OCI-LY7 (cell line): ENCODE measurements at regions not wholly inside any gene's neighbourhood (a gene's known extent, or its start where the extent isn't known, plus 50 kb on each side); places are given as distances from the start of the nearest gene placed in this dataset.
"Not testable (repeated sequence)": the region's sequence is repeated elsewhere in the genome, so short reads cannot be mapped to it uniquely, and the experiment has no call there.

Source experiments
- BruUV-seq: library from RNA; stranded (reverse); fragments of 400-500 nt; replicated peaks from 2 replicates; lab custom pipeline; 2021; lab: Mats Ljungman, UMichigan
- CTCF ChIA-PET: fragments of 300-600 bp; sonication (Branson Sonifier 250); formaldehyde crosslinking; loops from one replicate; lab custom pipeline; 2022; ENCODE audit warnings: antibody characterized with exemption; ENCODE audit not compliant: unreplicated experiment; lab: Charles Lee
- POLR2A ChIA-PET: fragments of 300-600 bp; sonication (Branson Sonifier 250); formaldehyde crosslinking; loops from one replicate; lab custom pipeline; 2022; ENCODE audit warnings: antibody characterized with exemption; lab: Charles Lee
- DNase-seq: peaks from one replicate; pipeline ENCODE4 v3.0.0-alpha.2; 2015; ENCODE audit warnings: low spot score
- H2AFZ ChIP-seq: fragments of 200-600 bp; sonication (generic), shearing (Covaris generic); 2 replicates; pipeline ENCODE4 v1.6.1; 2014; ENCODE audit warnings: mild to moderate bottlenecking, antibody characterized with exemption, low read length, moderate library complexity
- H3K27ac ChIP-seq: fragments of 200-600 bp; sonication (generic); 2 replicates; pipeline ENCODE4 v1.5.1; 2014; ENCODE audit warnings: mixed run types, low read depth, mild to moderate bottlenecking, moderate library complexity, low read length, inconsistent platforms; ENCODE audit not compliant: poor library complexity, severe bottlenecking
- H3K36me3 ChIP-seq: fragments of 200-600 bp; sonication (generic); 2 replicates; pipeline ENCODE4 v1.6.1; 2014; ENCODE audit warnings: mild to moderate bottlenecking, antibody characterized with exemption, low read length, moderate library complexity, mixed read lengths; ENCODE audit not compliant: insufficient read depth
- H3K4me1 ChIP-seq: fragments of 200-600 bp; sonication (generic); 2 replicates; pipeline ENCODE4 v1.5.1; 2014; ENCODE audit warnings: mild to moderate bottlenecking, low read length; ENCODE audit not compliant: insufficient read depth, poor library complexity, severe bottlenecking
- H3K4me2 ChIP-seq: fragments of 200-600 bp; sonication (generic); 2 replicates; pipeline ENCODE4 v1.6.1; 2014; ENCODE audit warnings: mild to moderate bottlenecking, low read length
- H3K4me3 ChIP-seq: fragments of 200-600 bp; sonication (generic); 2 replicates; pipeline ENCODE4 v1.5.1; 2014; ENCODE audit warnings: mild to moderate bottlenecking, low read depth, low read length; ENCODE audit not compliant: poor library complexity, severe bottlenecking
- H3K79me2 ChIP-seq: fragments of 200-600 bp; sonication (generic); 2 replicates; pipeline ENCODE4 v1.6.1; 2016; ENCODE audit warnings: low read depth, mild to moderate bottlenecking, low read length, moderate library complexity, mixed read lengths; ENCODE audit not compliant: insufficient read depth
- H3K9me2 ChIP-seq: fragments of 200-600 bp; sonication (generic); 2 replicates; pipeline ENCODE4 v1.6.1; 2016; ENCODE audit warnings: mild to moderate bottlenecking, low read length, mixed read lengths; ENCODE audit not compliant: insufficient read depth
- H3K9me3 ChIP-seq: fragments of 200-600 bp; sonication (generic); 2 replicates; pipeline ENCODE4 v1.6.1; 2014; ENCODE audit warnings: mild to moderate bottlenecking, mixed run types, low read length, mixed read lengths
- H4K20me1 ChIP-seq: fragments of 200-600 bp; sonication (generic); 2 replicates; pipeline ENCODE4 v1.6.1; 2014; ENCODE audit warnings: mild to moderate bottlenecking, antibody characterized with exemption, low read length, moderate library complexity, mixed read lengths; ENCODE audit not compliant: insufficient read depth
- CTCF ChIP-seq: fragments of 200-600 bp; sonication (generic); conservative IDR thresholded peaks from 2 replicates; pipeline ENCODE4 v1.5.1; 2014; ENCODE audit warnings: mild to moderate bottlenecking, antibody characterized with exemption, low read length, moderate library complexity, mixed read lengths
- EZH2phosphoT487 ChIP-seq: fragments of 200-600 bp; sonication (generic); IDR thresholded peaks from 2 replicates; pipeline ENCODE4 v1.6.1; 2018; ENCODE audit warnings: low read depth, borderline replicate concordance, mild to moderate bottlenecking, mixed run types, antibody characterized with exemption, low read length, moderate library complexity, mixed read lengths
- intact Hi-C: fragments of 100-400 bp; cut with micrococcal nuclease; formaldehyde crosslinking; loops from one replicate; pipeline ENCODE4 v1.10.0; 2022; ENCODE audit not compliant: unreplicated experiment

- no TSS peak for BruUV-seq
- ChIA-PET POLR2A (interaction anchor here (0.6 kb wide), 1 partner anchor 97 kb away, joined by 4 read pairs; no protein-coding TSS in a partner anchor), CTCF (no interaction called here)
These were observed 87.5 kb upstream of the ZFP42 start for GRCh38 chr4:187908079-187908561.

GRCh38 chr4:187908731-187909130, 86.8 kb upstream of the ZFP42 start:
- ChIA-PET CTCF (no interaction called here), POLR2A (interaction anchor here (0.6 kb wide), 1 partner anchor 98 kb away, joined by 4 read pairs; no protein-coding TSS in a partner anchor)
- no peak overlapping the region for H3K27ac ChIP-seq
- H3K36me3 ChIP-seq, result no peaks in the 10 kb centered on the region
- no TSS peak for BruUV-seq
- no peaks in the 10 kb centered on the region for H3K9me2 ChIP-seq
- H2AFZ ChIP-seq, result no peak overlapping the region
- H3K79me2 ChIP-seq, result no peaks in the 10 kb centered on the region
- H3K4me1 ChIP-seq, result no peaks in the 10 kb centered on the region
- DNase-seq, result no peak
- TF ChIP-seq EZH2phosphoT487 (no peak), CTCF (no peak)
- H3K4me2 ChIP-seq, result no peak overlapping the region
- intact Hi-C loops, result no loop called here
- H4K20me1 ChIP-seq, result no peaks in the 10 kb centered on the region
- no peaks in the 10 kb centered on the region for H3K9me3 ChIP-seq
- H3K4me3 ChIP-seq, result no peak overlapping the region

More at GRCh38 chr4:187908079-187908561, 87.5 kb upstream of the ZFP42 start:
- H4K20me1 ChIP-seq, result no peaks in the 10 kb centered on the region
- H3K36me3 ChIP-seq, result no peaks in the 10 kb centered on the region
- no peaks in the 10 kb centered on the region for H3K9me3 ChIP-seq
- no peaks in the 10 kb centered on the region for H3K79me2 ChIP-seq
- no peak overlapping the region for H3K4me2 ChIP-seq
- TF ChIP-seq EZH2phosphoT487, result no peak
- TF ChIP-seq CTCF, result no peak
- no peak overlapping the region for H2AFZ ChIP-seq
- no peaks in the 10 kb centered on the region for H3K4me1 ChIP-seq
- intact Hi-C loops, result no loop called here
- H3K4me3 ChIP-seq, result no peak overlapping the region
- no peaks in the 10 kb centered on the region for H3K9me2 ChIP-seq
- DNase-seq, result no peak
- no peak overlapping the region for H3K27ac ChIP-seq

GRCh38 chr4:187910741-187911140, 84.8 kb upstream of the ZFP42 start:
- Histone ChIP-seq H3K36me3 (no peaks in the 10 kb centered on the region), H3K9me2 (no peaks in the 10 kb centered on the region), H2AFZ (no peak overlapping the region), H3K4me3 (no peak overlapping the region), H3K27ac (no peak overlapping the region), H3K79me2 (no peaks in the 10 kb centered on the region), H3K4me2 (no peak overlapping the region), H4K20me1 (no peaks in the 10 kb centered on the region), H3K4me1 (no peaks in the 10 kb centered on the region), H3K9me3 (no peaks in the 10 kb centered on the region)
- ChIA-PET CTCF (no interaction called here), POLR2A (no interaction called here)
- intact Hi-C loops, result no loop called here
- DNase-seq, result no peak
- no TSS peak for BruUV-seq
- TF ChIP-seq EZH2phosphoT487, result no peak
- no peak for TF ChIP-seq CTCF

- DNase-seq, H3K79me2 ChIP-seq, intact Hi-C loops, H3K9me3 ChIP-seq, POLR2A ChIA-PET, H3K36me3 ChIP-seq, H3K9me2 ChIP-seq, H2AFZ ChIP-seq, H3K4me2 ChIP-seq, H3K4me3 ChIP-seq, H3K27ac ChIP-seq, BruUV-seq, H4K20me1 ChIP-seq, H3K4me1 ChIP-seq, CTCF ChIA-PET: not testable (repeated sequence)
These were observed 80.2 kb upstream of the ZFP42 start for GRCh38 chr4:187915406-187915805.
